Motor neuron (in vitro differentiated cells): ENCODE measurements at regions not wholly inside any gene's neighbourhood (a gene's known extent, or its start where the extent isn't known, plus 50 kb on each side); places are given as distances from the start of the nearest gene placed in this dataset.
"Not testable (repeated sequence)": the region's sequence is repeated elsewhere in the genome, so short reads cannot be mapped to it uniquely, and the experiment has no call there.

Source experiments
- ATAC-seq, 8 experiments: fragments of 200-7000 bp; cut with Tn5 transposase; replicated peaks in 6 of 8; 2 replicates each; pipeline ENCODE4 v1.8.0; 2021; ENCODE audit warnings: mild to moderate bottlenecking in 8 of 8, moderate library complexity in 8 of 8
- H3K27ac ChIP-seq, 2 donors: fragments of 250-450 bp; sonication (Bioruptor Pico); 2 replicates each; pipeline ENCODE4 v1.9.0; 2021; ENCODE audit warnings: antibody characterized with exemption in 2 of 2, mild to moderate bottlenecking in 2 of 2, moderate library complexity in 1 of 2
- H3K4me1 ChIP-seq, 2 donors: fragments of 250-450 bp; sonication (Bioruptor Pico); replicated peaks in 1 of 2; 2 replicates each; pipeline ENCODE4 v1.6.1; 2021; ENCODE audit warnings: antibody characterized with exemption in 2 of 2, mild to moderate bottlenecking in 2 of 2, moderate library complexity in 1 of 2
- H3K4me3 ChIP-seq, 5 donors: fragments of 250-450 bp; sonication (Bioruptor Pico); 2 replicates each; pipeline ENCODE4 v1.9.0; 2021; ENCODE audit warnings: antibody characterized with exemption in 5 of 5, mild to moderate bottlenecking in 5 of 5, moderate library complexity in 4 of 5
- WGBS, 10 experiments: fragments of 450-650 bp; shearing (Covaris generic); methylation state at CpG; one replicate each; pipeline ENCODE4 v1.0.0; 2022; 5-methylcytosine and 5-hydroxymethylcytosine counted together
- in situ Hi-C, 9 experiments: fragments of 400-800 bp; cut with MboI; loops; one replicate each; pipeline ENCODE4 v1.15.0; 2021; ENCODE audit warnings: low sequenced_read_pairs in 9 of 9, low pct_unique_long_range_greater_than_20kb in 2 of 9; ENCODE audit not compliant: unreplicated experiment in 9 of 9

DNA sequence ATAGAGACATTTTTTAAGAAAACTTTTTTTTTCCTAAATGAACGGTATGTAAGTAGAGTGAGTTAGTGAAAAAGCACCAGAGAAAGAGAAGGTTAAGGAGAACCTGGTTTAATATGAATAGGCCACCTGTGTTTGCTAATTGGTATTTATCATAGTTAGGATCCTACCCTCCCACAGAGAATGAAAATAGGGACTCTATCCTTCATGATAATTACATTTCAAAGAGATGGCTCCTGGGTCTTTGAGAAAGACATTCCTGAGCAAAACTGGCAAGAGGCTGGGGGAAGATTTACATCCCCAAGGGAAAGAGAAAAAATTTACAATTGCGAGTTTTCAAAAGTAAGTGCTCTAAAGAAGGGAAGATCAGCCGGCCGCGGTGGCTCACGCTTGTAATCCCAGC is 1284.5 kb downstream of the SLITRK1 start:
- 0 to 46% (median 34%) methylated on average over 1 to 5 of the region's 6 CpGs; no CpG with 5 or more reads in 1 of the 10 experiments for WGBS, 10 experiments
- Histone ChIP-seq H3K4me3 (no peak overlapping the region), H3K4me1 (no peaks in the 10 kb centered on the region), H3K27ac (no peak overlapping the region)
- ATAC-seq = no peak
- in situ Hi-C loops = no loop called here

GRCh38 chr13:82593239-82593638 is 1289.0 kb downstream of the SLITRK1 start:
- Histone ChIP-seq H3K4me3 (no peak overlapping the region), H3K4me1 (no peaks in the 10 kb centered on the region), H3K27ac (no peak overlapping the region)
- in situ Hi-C loops = no loop called here
- ATAC-seq = no peak
- 0 to 86% (median 40%) methylated on average over 1 of the region's 1 CpG; no CpG with 5 or more reads in 1 of the 10 experiments for WGBS, 10 experiments

DNA sequence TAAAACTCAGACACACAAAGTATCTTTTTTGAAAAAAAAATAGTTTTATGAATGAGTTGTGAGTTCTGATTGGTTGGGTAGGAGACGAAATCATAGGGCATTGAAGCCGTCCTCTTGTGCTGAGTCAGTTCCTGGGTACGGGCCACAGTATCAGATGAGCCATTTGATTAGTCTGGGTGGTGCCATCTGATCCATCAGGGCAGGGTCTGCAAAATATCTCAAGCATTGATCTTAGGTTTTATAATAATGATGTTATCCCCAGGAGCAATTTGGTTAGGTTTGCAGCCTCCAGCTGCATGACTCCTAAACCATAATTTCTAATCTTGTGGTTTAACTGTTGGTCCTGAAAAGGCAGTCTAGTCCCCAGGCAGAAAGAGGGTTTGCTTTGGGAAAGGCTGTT is 1310.6 kb downstream of the SLITRK1 start:
- Histone ChIP-seq H3K4me3 (no peak overlapping the region), H3K4me1 (no peaks in the 10 kb centered on the region), H3K27ac (no peak overlapping the region)
- ATAC-seq = no peak
- 30 to 78% (median 60%) methylated on average over 1 to 3 of the region's 3 CpGs; no CpG with 5 or more reads in 5 of the 10 experiments for WGBS, 10 experiments
- in situ Hi-C loops = no loop called here

GRCh38 chr13:82569581-82569980 is 1312.7 kb downstream of the SLITRK1 start:
- Histone ChIP-seq H3K4me3 (no peak overlapping the region), H3K27ac (no peak overlapping the region), H3K4me1 (no peaks in the 10 kb centered on the region)
- 0 to 78% (median 44%) methylated on average over 1 of the region's 1 CpG; no CpG with 5 or more reads in 2 of the 10 experiments for WGBS, 10 experiments
- in situ Hi-C loops = no loop called here
- ATAC-seq = no peak

- in situ Hi-C loops = no loop called here
- H3K4me1 ChIP-seq = no peaks in the 10 kb centered on the region
- H3K4me3 ChIP-seq = no peak overlapping the region
- no peak overlapping the region for H3K27ac ChIP-seq
- 27 to 90% (median 75%) methylated on average over 1 to 4 of the region's 5 CpGs; no CpG with 5 or more reads in 2 of the 10 experiments for WGBS, 10 experiments
- no peak for ATAC-seq
Observed at GRCh38 chr13:82566864-82567263, 1315.4 kb downstream of the SLITRK1 start.

DNA sequence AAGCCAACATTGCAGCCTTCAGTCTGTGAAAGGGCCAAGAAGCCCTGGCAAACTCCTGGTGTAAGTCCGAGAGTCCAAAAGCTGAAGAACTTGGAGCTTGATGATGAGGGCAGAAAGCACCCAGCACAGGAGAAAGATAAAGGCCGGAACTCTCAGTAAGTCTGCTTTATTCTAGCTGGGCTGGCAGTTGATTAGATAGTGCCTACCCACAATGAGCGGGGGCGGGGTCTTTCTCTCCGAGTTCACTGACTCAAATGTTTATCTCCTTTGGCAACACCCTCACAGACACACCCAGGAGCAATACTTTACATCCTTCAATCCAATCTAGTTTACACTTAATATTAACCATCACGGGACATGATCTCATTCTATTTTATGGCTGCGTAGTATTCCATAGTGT is 1317.1 kb downstream of the SLITRK1 start:
- Histone ChIP-seq H3K27ac (no peak overlapping the region), H3K4me1 (no peaks in the 10 kb centered on the region), H3K4me3 (no peak overlapping the region)
- 20 to 100% (median 70%) methylated on average over 1 to 5 of the region's 7 CpGs; no CpG with 5 or more reads in 1 of the 10 experiments for WGBS, 10 experiments
- no peak for ATAC-seq
- in situ Hi-C loops = no loop called here

DNA sequence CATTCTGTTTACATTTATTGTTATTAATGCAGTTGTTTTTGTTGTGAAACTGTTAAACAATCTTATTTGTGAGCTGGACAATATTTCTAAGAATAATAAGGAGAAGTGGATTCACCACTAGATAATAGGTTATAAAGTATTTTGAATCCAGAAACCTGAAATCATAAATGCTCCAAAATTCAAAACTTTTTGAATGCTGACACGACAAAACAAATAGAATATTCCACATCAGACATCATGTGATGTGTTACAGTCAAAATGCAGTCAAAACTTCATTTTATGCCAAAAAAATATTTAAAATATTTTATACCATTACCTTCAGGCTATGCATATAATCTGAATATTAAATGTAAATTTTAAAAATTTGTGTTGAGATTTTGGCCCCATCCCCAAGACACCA is 1321.4 kb downstream of the SLITRK1 start:
- in situ Hi-C loops = no loop called here
- no peak overlapping the region for H3K4me3 ChIP-seq
- H3K4me1 ChIP-seq = no peaks in the 10 kb centered on the region
- H3K27ac ChIP-seq = no peak overlapping the region
- no peak for ATAC-seq
- WGBS, 10 experiments = 0 to 100% (median 17%) methylated on average over 1 of the region's 1 CpG; no CpG with 5 or more reads in 3 of the 10 experiments

DNA sequence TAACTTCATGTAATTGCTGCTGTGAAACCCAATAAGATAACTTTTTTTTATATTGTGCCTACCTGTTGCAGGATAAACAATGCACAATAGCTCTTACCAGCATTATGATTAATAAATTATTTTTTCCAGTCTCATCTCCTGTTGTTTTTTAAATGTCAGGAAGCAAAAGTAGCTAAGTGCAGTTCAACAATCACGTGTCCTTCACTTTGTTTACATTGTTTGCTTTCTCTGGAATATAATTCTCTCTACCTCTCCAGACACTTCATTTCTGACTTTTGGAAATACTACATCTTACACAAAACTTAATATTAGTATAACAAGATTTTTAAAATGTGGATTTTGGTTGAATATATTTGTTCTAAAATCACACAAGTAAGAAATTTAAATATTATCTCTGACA is 1359.4 kb downstream of the SLITRK1 start:
- 0 to 92% (median 71%) methylated on average over 1 of the region's 1 CpG; no CpG with 5 or more reads in 1 of the 10 experiments for WGBS, 10 experiments
- H3K4me1 ChIP-seq = no peaks in the 10 kb centered on the region
- H3K27ac ChIP-seq = no peak overlapping the region
- H3K4me3 ChIP-seq = no peak overlapping the region
- no peak for ATAC-seq
- in situ Hi-C loops = no loop called here

GRCh38 chr13:82506805-82507414 is 1375.4 kb downstream of the SLITRK1 start:
- 0 to 100% (median 85%) methylated on average over 1 of the region's 1 CpG for WGBS, 10 experiments
- in situ Hi-C loops = no loop called here
- Histone ChIP-seq H3K27ac (no peak overlapping the region), H3K4me1 (no peaks in the 10 kb centered on the region), H3K4me3 (no peak overlapping the region)
- ATAC-seq = no peak

GRCh38 chr13:82501834-82502233 is 1380.4 kb downstream of the SLITRK1 start:
- H3K27ac ChIP-seq = no peak overlapping the region
- no peaks in the 10 kb centered on the region for H3K4me1 ChIP-seq
- in situ Hi-C loops = no loop called here
- H3K4me3 ChIP-seq = no peak overlapping the region
- ATAC-seq = no peak

DNA sequence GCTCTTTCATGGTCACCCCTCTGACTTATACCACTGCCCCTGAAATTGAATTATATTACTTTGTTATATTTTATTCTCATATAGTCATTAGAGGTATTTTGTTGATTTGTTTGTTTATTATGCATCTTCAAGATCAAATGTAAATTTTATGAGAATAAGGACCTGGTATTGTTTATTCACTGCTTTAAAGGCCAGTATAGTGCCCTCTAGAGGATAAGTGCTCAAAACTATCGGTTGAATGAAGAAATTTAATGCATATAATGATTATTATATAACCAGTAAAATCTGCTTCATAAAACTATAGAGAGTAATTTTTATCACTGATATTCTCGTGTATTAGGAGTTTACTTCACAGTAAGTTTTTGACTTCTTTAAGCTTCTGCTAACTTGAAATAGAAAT is 1401.9 kb downstream of the SLITRK1 start:
- Histone ChIP-seq H3K4me3 (no peak overlapping the region), H3K4me1 (no peaks in the 10 kb centered on the region), H3K27ac (no peak overlapping the region)
- in situ Hi-C loops = no loop called here
- 0 to 88% (median 27%) methylated on average over 1 to 2 of the region's 2 CpGs; no CpG with 5 or more reads in 1 of the 10 experiments for WGBS, 10 experiments
- ATAC-seq = no peak

DNA sequence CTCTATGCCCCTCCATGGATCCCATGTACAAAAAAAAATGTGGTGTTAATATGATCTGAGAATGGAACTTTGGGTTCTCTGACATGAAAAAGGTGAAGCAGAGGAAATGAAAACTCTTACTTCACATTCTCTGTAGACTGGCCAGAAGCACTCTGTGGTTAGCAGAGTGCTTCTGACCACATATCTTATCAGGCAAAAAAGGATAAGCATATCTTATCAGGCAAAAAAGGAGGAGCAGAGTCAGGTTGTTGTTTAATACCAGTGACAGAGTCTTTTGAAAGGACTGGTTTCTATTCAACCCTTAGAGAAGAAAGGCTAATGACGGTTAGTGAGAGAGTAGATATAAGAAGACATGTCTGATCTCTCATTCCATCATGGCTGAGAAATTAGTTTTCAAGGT is 1404.8 kb downstream of the SLITRK1 start:
- 0 to 100% (median 80%) methylated on average over 1 of the region's 1 CpG; no CpG with 5 or more reads in 4 of the 10 experiments for WGBS, 10 experiments
- H3K4me3 ChIP-seq = no peak overlapping the region
- in situ Hi-C loops = no loop called here
- ATAC-seq = no peak
- H3K4me1 ChIP-seq = no peaks in the 10 kb centered on the region
- no peak overlapping the region for H3K27ac ChIP-seq

GRCh38 chr13:82467626-82468025 is 1414.6 kb downstream of the SLITRK1 start:
- H3K27ac ChIP-seq = no peak overlapping the region
- ATAC-seq = no peak
- 0 to 86% (median 50%) methylated on average over 1 of the region's 1 CpG; no CpG with 5 or more reads in 1 of the 10 experiments for WGBS, 10 experiments
- in situ Hi-C loops = no loop called here
- H3K4me1 ChIP-seq = no peaks in the 10 kb centered on the region
- H3K4me3 ChIP-seq = no peak overlapping the region

- WGBS, 10 experiments = 28 to 100% (median 78%) methylated on average over 1 to 2 of the region's 4 CpGs; no CpG with 5 or more reads in 4 of the 10 experiments
- in situ Hi-C loops = not testable (repeated sequence)
Observed at GRCh38 chr13:82459575-82459974, 1422.7 kb downstream of the SLITRK1 start.

More at GRCh38 chr13:82459575-82459974, 1422.7 kb downstream of the SLITRK1 start:
- not testable (repeated sequence) for H3K4me1 ChIP-seq, ATAC-seq, H3K4me3 ChIP-seq, H3K27ac ChIP-seq
